Activated T-helper 1 cell treated with anti-CD3 and anti-CD28 coated beads, Interleukin-12 subunit alpha, Interleukin-12 subunit beta, Interleukin-2, Interleukin-4 antibody, amounts not matched to agents 30 ng/mL and 10 ng/mL and 1 ng/mL, durations not matched to agents 14 hours and 24 hours and 36 hours (primary cell): ENCODE measurements at regions not wholly inside any gene's neighbourhood (a gene's known extent, or its start where the extent isn't known, plus 50 kb on each side); places are given as distances from the start of the nearest gene placed in this dataset.
"Not testable (repeated sequence)": the region's sequence is repeated elsewhere in the genome, so short reads cannot be mapped to it uniquely, and the experiment has no call there.

Source experiments
- DNase-seq: peaks from one replicate; pipeline ENCODE4 v3.0.0; 2021; ENCODE audit warnings: low spot score
- H3K27ac Mint-ChIP-seq: one replicate; pipeline ENCODE4 v1.8.0; 2021; ENCODE audit warnings: mild to moderate bottlenecking, mixed read lengths
- H3K27me3 Mint-ChIP-seq: one replicate; pipeline ENCODE4 v1.8.0; 2022; ENCODE audit warnings: mild to moderate bottlenecking, moderate library complexity, mixed read lengths; ENCODE audit not compliant: insufficient read depth
- H3K36me3 Mint-ChIP-seq: one replicate; pipeline ENCODE4 v1.8.0; 2021; ENCODE audit warnings: low read depth, mixed read lengths
- H3K4me1 Mint-ChIP-seq: one replicate; pipeline ENCODE4 v1.8.0; 2021; ENCODE audit warnings: low read depth, mixed read lengths
- H3K4me3 Mint-ChIP-seq: one replicate; pipeline ENCODE4 v1.8.0; 2021; ENCODE audit warnings: mild to moderate bottlenecking, moderate library complexity, mixed read lengths
- H3K9me3 Mint-ChIP-seq: one replicate; pipeline ENCODE4 v1.8.0; 2021; ENCODE audit warnings: mixed read lengths
- intact Hi-C: fragments of 100-400 bp; cut with micrococcal nuclease; formaldehyde crosslinking; loops from one replicate; pipeline ENCODE4 v1.15.1; 2024

DNA sequence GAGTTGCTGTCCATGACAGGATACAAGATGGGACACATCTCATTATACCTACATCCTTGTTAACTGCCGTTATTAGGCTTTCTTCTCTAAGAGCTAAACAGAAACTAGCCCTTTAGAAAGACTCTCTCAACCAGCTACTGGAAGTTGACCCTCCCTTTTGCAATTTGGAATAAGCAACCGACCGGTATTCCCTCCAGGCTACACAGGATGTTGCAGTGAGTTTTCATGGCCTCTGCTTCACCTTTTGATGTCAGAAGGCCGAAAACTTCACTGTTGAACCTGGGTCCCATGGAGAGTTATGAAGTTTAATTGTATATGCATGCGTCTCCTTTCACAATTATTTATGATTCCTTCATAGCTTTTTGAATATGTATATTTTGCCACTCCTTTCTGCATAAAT lies 1042.5 kb upstream of the SPRY2 start:
- no peak overlapping the region for H3K27ac Mint-ChIP-seq
- no peak overlapping the region for H3K4me3 Mint-ChIP-seq
- no peaks in the 10 kb centered on the region for H3K4me1 Mint-ChIP-seq
- peaks cover 7% of the 10 kb centered on the region for H3K9me3 Mint-ChIP-seq
- H3K27me3 Mint-ChIP-seq: no peaks in the 10 kb centered on the region
- intact Hi-C loops: no loop called here
- DNase-seq: no peak
- no peaks in the 10 kb centered on the region for H3K36me3 Mint-ChIP-seq

DNA sequence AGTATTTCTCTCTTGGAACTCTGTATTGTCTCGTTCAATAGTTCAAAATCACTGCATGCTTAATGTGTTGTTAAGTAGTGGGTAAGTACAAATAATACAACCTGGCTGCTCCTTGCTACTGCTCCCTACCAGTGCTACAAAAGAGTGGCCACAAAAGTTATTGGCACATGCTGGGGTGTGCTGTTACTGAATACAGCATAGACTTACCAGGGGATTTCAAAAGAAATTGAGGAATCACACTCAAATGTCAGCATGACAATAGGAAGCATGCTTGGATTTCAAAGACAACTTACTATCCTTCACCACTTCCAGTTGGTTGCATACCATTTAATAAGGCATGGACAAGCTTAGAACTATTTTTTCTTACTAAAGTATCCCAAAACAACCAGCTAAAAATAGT lies 1041.3 kb upstream of the SPRY2 start:
- Mint-ChIP-seq H3K27me3 (no peaks in the 10 kb centered on the region), H3K4me3 (no peak overlapping the region), H3K27ac (no peak overlapping the region), H3K4me1 (no peaks in the 10 kb centered on the region), H3K9me3 (peaks cover 7% of the 10 kb centered on the region), H3K36me3 (no peaks in the 10 kb centered on the region)
- no peak for DNase-seq
- intact Hi-C loops: no loop called here

DNA sequence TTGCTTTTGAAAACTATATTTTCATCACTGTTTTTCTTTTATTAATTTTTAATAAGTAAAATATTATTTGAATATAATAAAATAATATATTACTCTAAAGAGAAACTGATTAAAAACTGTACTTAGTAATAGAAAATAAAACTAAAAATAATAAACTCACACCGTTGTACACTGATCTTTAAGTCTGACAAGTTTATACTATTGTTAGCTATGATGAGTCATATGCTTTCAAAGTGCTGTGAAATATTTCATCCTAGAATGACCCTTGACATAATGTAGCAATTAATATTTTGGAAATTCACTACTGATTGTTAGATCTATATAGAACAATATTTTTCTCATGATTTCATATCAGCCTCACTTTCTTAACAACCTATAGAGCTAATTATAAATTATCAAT lies 1040.6 kb upstream of the SPRY2 start:
- Mint-ChIP-seq H3K4me3 (no peak overlapping the region), H3K4me1 (no peaks in the 10 kb centered on the region), H3K9me3 (peaks cover 7% of the 10 kb centered on the region), H3K36me3 (no peaks in the 10 kb centered on the region), H3K27ac (no peak overlapping the region), H3K27me3 (no peaks in the 10 kb centered on the region)
- intact Hi-C loops: no loop called here
- no peak for DNase-seq

DNA sequence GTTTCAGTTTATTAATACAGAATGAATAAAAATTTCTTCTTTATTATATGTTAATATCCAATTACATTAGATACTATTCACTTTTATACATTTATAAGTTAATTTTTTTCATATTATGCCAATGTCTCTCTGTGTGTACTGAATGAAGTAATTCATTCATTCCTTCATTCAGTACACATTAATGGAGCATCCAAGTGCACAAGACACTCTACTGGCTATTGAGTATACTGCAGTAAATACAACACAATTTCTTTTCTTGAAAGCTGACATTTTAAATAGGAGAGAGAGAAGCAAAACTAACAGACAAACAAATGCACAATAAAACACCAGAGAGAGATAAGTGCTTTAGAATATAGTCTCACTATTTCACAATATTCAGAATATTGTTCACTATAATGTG lies 1038.3 kb upstream of the SPRY2 start:
- intact Hi-C loops: no loop called here
- Mint-ChIP-seq H3K27me3 (no peaks in the 10 kb centered on the region), H3K4me1 (no peaks in the 10 kb centered on the region), H3K36me3 (no peaks in the 10 kb centered on the region), H3K9me3 (peaks cover 7% of the 10 kb centered on the region), H3K4me3 (no peak overlapping the region), H3K27ac (no peak overlapping the region)
- no peak for DNase-seq

DNA sequence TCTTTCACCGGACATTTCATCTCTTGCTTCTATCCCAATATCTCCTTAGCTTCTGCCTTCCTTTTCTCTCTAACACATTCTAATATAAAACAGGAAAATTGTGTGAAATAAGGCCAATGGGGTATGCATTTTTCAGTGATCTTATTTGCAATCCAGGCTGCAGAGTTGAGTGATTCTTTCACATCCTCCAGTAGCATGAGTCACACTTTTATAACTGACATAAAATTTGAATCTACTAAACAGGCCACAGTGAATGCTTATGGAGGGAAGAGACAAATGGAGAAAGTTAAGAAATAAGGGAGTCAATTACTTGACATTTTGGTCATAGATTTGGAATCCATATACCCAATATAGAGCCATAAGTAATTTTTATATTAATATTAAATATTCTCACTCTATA lies 1037.0 kb upstream of the SPRY2 start:
- intact Hi-C loops: no loop called here
- Mint-ChIP-seq H3K9me3 (peaks cover 4% of the 10 kb centered on the region), H3K36me3 (no peaks in the 10 kb centered on the region), H3K4me1 (no peaks in the 10 kb centered on the region), H3K27me3 (no peaks in the 10 kb centered on the region), H3K4me3 (no peak overlapping the region), H3K27ac (no peak overlapping the region)
- no peak for DNase-seq

DNA sequence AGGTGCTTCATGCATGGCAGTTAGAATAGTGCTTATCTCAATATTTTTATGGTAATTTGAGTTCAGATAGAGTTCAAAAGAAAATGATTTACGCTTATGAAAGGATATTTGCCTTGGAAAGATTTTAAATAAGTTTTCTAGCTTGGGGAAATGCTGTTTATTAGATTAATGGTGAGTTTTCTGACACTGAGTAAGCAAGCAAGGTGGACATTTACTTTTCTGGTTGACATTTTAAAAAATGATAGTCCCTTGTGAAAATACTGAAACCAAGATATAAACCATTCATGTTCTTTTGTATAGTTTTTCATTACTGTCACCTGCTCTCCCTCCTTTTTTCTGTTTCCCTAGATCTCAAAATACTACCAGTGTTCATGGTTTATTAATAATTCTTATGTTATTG lies 1034.8 kb upstream of the SPRY2 start:
- H3K27me3 Mint-ChIP-seq: no peaks in the 10 kb centered on the region
- no peaks in the 10 kb centered on the region for H3K36me3 Mint-ChIP-seq
- no peaks in the 10 kb centered on the region for H3K4me1 Mint-ChIP-seq
- H3K4me3 Mint-ChIP-seq: no peak overlapping the region
- H3K27ac Mint-ChIP-seq: no peak overlapping the region
- no peak for DNase-seq
- intact Hi-C loops: no loop called here
- H3K9me3 Mint-ChIP-seq: peaks cover 2% of the 10 kb centered on the region

DNA sequence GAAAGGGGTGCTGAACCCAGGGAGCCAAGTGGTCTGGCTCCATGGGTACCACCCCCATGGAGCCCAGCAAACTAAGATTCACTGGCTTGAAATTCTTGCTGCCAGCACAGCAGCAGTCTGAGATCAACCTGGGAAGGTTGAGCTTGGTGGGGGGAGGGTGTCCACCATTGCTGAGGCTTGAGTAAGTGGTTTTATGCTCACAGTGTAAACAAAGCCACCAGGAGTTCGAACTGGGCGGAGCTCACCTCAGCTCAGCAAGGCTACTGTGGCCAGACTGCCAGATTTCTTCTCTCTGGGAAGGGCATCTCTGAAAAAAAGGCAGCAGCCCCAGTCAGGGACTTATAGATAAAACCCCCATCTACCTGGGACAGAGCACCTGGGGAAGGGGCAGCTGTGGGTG lies 1021.8 kb upstream of the SPRY2 start:
- H3K4me1 Mint-ChIP-seq, H3K27ac Mint-ChIP-seq, intact Hi-C loops, DNase-seq, H3K4me3 Mint-ChIP-seq, H3K36me3 Mint-ChIP-seq, H3K27me3 Mint-ChIP-seq, H3K9me3 Mint-ChIP-seq: not testable (repeated sequence)

DNA sequence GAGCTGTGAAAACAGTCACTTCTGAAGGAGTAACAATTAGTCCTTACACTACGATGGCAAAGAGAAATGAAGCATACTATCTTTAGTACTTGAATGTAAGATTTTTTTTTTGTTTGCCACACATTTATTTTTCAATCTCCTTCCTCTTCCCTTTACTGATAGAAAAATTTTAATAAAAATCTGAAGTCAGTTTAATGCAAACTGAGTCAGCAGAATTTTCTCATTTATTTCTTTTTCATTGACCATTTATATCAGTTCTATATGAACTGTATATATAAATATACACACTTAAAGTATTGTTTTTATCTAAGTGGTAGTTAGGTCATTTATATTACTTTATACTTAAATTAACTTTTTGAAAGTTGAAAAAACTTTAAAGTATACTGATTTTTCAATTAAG lies 1009.1 kb upstream of the SPRY2 start:
- Mint-ChIP-seq H3K27me3 (no peaks in the 10 kb centered on the region), H3K4me1 (no peaks in the 10 kb centered on the region), H3K27ac (no peak overlapping the region), H3K4me3 (no peak overlapping the region), H3K9me3 (peaks cover 4% of the 10 kb centered on the region), H3K36me3 (no peaks in the 10 kb centered on the region)
- DNase-seq: no peak
- intact Hi-C loops: no loop called here

DNA sequence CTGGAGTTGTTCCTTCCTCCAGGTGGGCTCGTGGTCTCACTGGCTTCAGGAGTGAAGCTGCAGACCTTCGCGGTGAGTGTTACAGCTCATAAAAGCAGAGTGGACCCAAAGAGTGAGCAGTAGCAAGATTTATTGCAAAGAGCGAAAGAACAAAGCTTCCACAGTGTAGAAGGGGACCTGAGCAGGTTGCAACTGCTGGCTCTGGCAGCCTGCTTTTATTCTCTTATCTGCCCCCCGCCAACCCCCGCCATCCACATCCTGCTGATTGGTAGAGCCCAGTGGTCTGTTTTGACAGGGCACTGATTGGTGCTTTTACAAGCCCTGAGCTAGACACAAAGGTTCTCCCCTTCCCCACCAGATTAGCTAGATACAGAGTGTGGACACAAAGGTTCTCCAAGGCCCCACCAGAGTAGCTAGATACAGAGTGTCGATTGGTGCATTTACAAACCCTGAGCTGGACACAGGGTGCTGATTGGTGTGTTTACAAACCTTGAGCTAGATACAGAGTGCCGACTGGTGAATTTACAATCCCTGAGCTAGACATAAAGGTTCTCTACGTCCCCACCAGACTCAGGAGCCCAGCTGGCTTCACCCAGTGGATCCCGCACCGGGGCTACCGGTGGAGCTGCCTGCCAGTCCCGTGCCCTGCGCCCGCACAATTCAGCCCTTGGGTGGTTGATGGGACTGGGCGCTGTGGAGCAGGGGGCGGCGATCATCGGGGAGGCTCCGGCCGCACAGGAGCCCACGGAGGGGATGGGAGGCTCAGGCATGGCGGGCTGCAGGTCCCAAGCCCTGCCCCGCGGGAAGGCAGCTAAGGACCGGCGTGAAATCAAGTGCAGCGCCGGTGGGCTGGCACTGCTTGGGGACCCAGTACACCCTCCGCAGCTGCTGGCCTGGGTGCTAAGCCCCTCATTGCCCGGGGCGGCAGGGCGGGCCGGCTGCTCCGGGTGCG lies 999.5 kb upstream of the SPRY2 start:
- H3K27me3 Mint-ChIP-seq, H3K4me3 Mint-ChIP-seq, DNase-seq, H3K36me3 Mint-ChIP-seq, H3K4me1 Mint-ChIP-seq, intact Hi-C loops, H3K27ac Mint-ChIP-seq: not testable (repeated sequence)
- peaks cover 27% of the 10 kb centered on the region for H3K9me3 Mint-ChIP-seq

DNA sequence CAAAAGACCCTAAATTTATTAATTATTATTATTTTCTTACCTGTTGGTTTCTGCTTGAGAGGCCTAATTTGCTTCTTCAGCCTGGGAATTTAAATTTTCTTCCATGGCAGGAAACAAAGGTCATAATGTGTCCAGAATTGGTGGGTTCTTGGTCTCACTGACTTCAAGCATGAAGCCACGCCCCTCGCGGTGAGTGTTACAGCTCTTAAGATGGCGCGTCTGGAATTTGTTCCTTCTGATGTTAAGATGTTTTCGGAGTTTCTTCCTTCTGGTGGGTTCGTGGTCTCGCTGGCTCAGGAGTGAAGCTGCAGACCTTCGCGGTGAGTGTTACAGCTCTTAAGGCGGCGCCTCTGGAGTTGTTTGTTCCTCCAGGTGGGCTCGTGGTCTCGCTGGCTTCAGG lies 998.7 kb upstream of the SPRY2 start:
- H3K4me3 Mint-ChIP-seq, DNase-seq, H3K4me1 Mint-ChIP-seq, intact Hi-C loops, H3K36me3 Mint-ChIP-seq, H3K27me3 Mint-ChIP-seq, H3K27ac Mint-ChIP-seq: not testable (repeated sequence)
- H3K9me3 Mint-ChIP-seq: peaks cover 23% of the 10 kb centered on the region

DNA sequence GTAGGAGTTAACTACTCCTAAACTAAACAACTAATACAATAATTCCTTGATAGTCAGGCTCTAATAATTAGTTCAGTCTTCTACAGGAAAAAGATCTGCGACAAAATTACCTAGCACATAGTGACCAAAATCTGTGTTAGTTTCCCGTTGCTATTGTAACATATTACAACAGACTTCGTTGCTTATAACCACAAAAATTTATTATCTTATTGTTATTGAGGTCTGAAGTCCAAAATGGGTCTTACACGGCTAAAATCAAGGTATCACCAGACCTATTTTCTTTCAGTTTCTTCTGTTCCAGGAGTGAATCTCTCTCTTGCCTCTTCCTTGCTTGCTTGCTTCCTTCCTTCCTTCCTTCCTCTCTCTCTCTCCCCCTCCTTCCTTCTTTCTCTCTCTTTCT lies 993.6 kb upstream of the SPRY2 start:
- Mint-ChIP-seq H3K9me3 (no peaks in the 10 kb centered on the region), H3K4me1 (no peaks in the 10 kb centered on the region), H3K4me3 (no peak overlapping the region), H3K36me3 (no peaks in the 10 kb centered on the region), H3K27me3 (no peaks in the 10 kb centered on the region), H3K27ac (no peak overlapping the region)
- DNase-seq: no peak
- intact Hi-C loops: no loop called here

DNA sequence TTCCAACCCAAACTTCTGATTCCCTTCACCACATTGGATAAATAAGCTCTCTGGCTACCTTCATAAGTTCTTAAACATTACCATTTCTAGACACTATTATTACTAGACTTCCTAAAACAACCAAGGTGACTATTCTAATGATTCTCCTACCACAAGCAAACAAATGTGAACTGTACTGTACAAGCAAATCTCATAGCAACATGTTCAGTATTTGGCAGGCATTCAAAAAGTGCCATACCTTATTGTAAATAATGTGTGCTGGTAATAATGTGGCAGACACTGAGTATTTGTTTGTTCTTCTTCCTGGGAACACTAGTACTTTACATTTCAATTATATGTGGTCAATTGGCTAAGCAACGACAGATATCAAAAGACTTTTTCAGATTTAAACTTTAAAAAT lies 986.0 kb upstream of the SPRY2 start:
- Mint-ChIP-seq H3K9me3 (peaks cover 8% of the 10 kb centered on the region), H3K4me3 (no peak overlapping the region), H3K36me3 (no peaks in the 10 kb centered on the region), H3K27me3 (no peaks in the 10 kb centered on the region), H3K27ac (no peak overlapping the region), H3K4me1 (no peaks in the 10 kb centered on the region)
- no peak for DNase-seq
- intact Hi-C loops: no loop called here

DNA sequence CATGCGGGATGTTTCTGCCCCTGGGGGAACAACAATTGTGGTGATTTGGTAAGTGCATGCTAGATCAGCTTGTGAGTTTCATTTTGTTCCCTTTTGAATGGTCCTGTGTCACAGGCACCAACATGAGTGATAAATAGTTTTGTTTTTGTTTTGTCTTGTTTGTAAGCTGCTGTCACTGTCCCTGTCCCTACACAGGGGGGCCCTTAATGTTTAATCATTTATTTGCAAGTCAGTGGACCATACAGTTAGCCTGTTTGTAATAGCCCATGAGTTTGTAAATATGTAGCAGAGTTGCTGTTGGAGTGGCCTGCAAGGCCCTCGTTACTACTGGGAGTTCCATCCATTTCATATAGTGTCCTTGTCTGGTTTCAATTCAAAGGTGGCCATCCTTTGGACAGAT lies 979.6 kb upstream of the SPRY2 start:
- H3K27me3 Mint-ChIP-seq: no peaks in the 10 kb centered on the region
- H3K27ac Mint-ChIP-seq: no peak overlapping the region
- peaks cover 8% of the 10 kb centered on the region for H3K9me3 Mint-ChIP-seq
- H3K4me1 Mint-ChIP-seq: no peaks in the 10 kb centered on the region
- DNase-seq: no peak
- intact Hi-C loops: no loop called here
- no peaks in the 10 kb centered on the region for H3K36me3 Mint-ChIP-seq
- H3K4me3 Mint-ChIP-seq: no peak overlapping the region

DNA sequence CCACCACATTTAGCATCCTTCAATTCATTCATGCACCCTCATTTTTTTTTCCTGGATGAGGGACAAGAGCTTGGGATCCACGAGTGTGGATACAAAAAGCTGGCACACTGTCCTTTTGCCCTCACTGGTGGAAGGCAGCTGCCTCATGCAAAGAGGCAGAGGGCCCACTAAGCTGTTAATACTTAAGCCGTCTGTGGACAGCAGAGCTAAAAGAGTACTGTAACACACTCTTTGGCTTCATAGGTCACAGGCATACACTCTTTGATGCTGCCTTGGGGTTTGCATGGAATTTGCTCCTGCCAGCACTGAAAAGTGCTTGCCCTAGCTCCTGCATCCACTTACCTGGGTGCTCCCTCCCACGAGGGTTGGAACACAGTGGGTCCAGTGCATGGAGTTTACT lies 978.4 kb upstream of the SPRY2 start:
- no peaks in the 10 kb centered on the region for H3K27me3 Mint-ChIP-seq
- no peaks in the 10 kb centered on the region for H3K4me1 Mint-ChIP-seq
- intact Hi-C loops: no loop called here
- DNase-seq: no peak
- no peaks in the 10 kb centered on the region for H3K36me3 Mint-ChIP-seq
- peaks cover 9% of the 10 kb centered on the region for H3K9me3 Mint-ChIP-seq
- no peak overlapping the region for H3K4me3 Mint-ChIP-seq
- no peak overlapping the region for H3K27ac Mint-ChIP-seq
